Astrocyte (in vitro differentiated cells and primary cell): ENCODE measurements at regions not wholly inside any gene's neighbourhood (a gene's known extent, or its start where the extent isn't known, plus 50 kb on each side); places are given as distances from the start of the nearest gene placed in this dataset.

Source experiments
- EZH2 ChIP-seq: IDR thresholded peaks from 2 replicates; pipeline ENCODE4 v1.6.1; 2012; ENCODE audit warnings: mild to moderate bottlenecking, low read length, inconsistent platforms; ENCODE audit not compliant: insufficient read depth
- TF ChIP-seq, protein P1 (sequence below): IDR thresholded peaks from 2 replicates; pipeline ENCODE4 v1.5.1; 2011; ENCODE audit warnings: low read depth, mild to moderate bottlenecking, inconsistent platforms, low read length, moderate library complexity; ENCODE audit not compliant: insufficient read depth

DNA sequence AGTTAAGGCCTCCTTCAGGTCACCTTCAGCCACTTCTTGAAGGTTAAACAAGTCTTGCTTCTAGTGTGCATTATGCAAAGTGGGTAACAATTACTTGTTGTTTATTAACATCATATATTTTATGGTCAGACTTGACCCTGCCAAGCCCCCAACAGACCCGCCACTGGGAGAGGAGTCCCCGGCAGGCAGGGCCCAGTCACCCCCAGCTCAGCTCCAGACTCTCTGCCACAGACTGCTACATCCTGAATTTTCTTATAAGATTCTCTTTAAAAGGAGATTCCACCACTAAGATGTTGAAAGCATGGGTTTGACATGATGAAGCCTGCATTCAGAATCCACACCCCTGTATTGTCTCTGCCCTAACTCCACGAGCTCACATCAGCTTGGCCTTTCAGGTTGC, 174.3 kb upstream of the ARL4C start:
- TF ChIP-seq, protein P1, sequence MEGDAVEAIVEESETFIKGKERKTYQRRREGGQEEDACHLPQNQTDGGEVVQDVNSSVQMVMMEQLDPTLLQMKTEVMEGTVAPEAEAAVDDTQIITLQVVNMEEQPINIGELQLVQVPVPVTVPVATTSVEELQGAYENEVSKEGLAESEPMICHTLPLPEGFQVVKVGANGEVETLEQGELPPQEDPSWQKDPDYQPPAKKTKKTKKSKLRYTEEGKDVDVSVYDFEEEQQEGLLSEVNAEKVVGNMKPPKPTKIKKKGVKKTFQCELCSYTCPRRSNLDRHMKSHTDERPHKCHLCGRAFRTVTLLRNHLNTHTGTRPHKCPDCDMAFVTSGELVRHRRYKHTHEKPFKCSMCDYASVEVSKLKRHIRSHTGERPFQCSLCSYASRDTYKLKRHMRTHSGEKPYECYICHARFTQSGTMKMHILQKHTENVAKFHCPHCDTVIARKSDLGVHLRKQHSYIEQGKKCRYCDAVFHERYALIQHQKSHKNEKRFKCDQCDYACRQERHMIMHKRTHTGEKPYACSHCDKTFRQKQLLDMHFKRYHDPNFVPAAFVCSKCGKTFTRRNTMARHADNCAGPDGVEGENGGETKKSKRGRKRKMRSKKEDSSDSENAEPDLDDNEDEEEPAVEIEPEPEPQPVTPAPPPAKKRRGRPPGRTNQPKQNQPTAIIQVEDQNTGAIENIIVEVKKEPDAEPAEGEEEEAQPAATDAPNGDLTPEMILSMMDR: no peak
- no peak for TF ChIP-seq EZH2
